H1 (cell line): ENCODE measurements at regions not wholly inside any gene's neighbourhood (a gene's known extent, or its start where the extent isn't known, plus 50 kb on each side); places are given as distances from the start of the nearest gene placed in this dataset.

Experiments
- CTCF ChIA-PET: fragments of 300-600 bp; sonication (Branson Sonifier 250); formaldehyde crosslinking; loops from one replicate; lab custom pipeline; 2021; ENCODE audit not compliant: partially characterized antibody; lab: Charles Lee
- POLR2A ChIA-PET: fragments of 300-600 bp; sonication (Branson Sonifier 250); formaldehyde crosslinking; loops from one replicate; lab custom pipeline; 2021; ENCODE audit warnings: inconsistent platforms; ENCODE audit not compliant: partially characterized antibody; lab: Charles Lee
- DNase-seq, 2 experiments: peaks; one replicate each; pipeline versions ENCODE4 v3.0.0 to v3.0.0-alpha.2; 2010 to 2022; ENCODE audit warnings: low spot score in 2 of 2, low read depth in 1 of 2, mixed read lengths in 1 of 2
- FAIRE-seq: peaks from 2 replicates; lab custom pipeline; 2011; peaks lifted over from hg19 to GRCh38; lab: Jason Lieb, UNC
- H2AFZ ChIP-seq: 2 replicates; pipeline ENCODE4 v1.8.1; 2012; ENCODE audit warnings: low read length, inconsistent platforms
- H2AK5ac ChIP-seq: 2 replicates; pipeline ENCODE4 v1.6.1; 2013; ENCODE audit warnings: low read depth, low read length
- H2BK120ac ChIP-seq: replicated peaks from 2 replicates; pipeline ENCODE3; 2013; ENCODE audit warnings: low read depth, low read length, inconsistent platforms
- H2BK12ac ChIP-seq: 2 replicates; pipeline ENCODE4 v1.6.1; 2013; ENCODE audit warnings: low read depth, low read length
- H2BK15ac ChIP-seq: 2 replicates; pipeline ENCODE4 v1.6.1; 2013; ENCODE audit warnings: low read length
- H2BK20ac ChIP-seq: 2 replicates; pipeline ENCODE4 v1.6.1; 2013; ENCODE audit warnings: low read length
- H2BK5ac ChIP-seq: 2 replicates; pipeline ENCODE4 v1.6.1; 2013; ENCODE audit warnings: low read depth, low read length
- H3K14ac ChIP-seq: 2 replicates; pipeline ENCODE4 v1.6.1; 2013; ENCODE audit warnings: inconsistent platforms; ENCODE audit not compliant: insufficient read length
- H3K18ac ChIP-seq: 2 replicates; pipeline ENCODE4 v1.6.1; 2013; ENCODE audit warnings: low read length; ENCODE audit errors: extremely low read depth
- H3K23ac ChIP-seq: 2 replicates; pipeline ENCODE4 v1.6.1; 2013; ENCODE audit warnings: inconsistent platforms; ENCODE audit not compliant: insufficient read length
- H3K23me2 ChIP-seq: 2 replicates; pipeline ENCODE4 v1.6.1; 2013; ENCODE audit warnings: low read depth, low read length
- H3K27ac ChIP-seq: 2 replicates; pipeline ENCODE4 v1.6.1; 2011; ENCODE audit warnings: low read depth, low read length, inconsistent platforms
- H3K27me3 ChIP-seq, 4 experiments: replicated peaks in 1 of 4; 1 replicate in 1 of 4; 2 replicates in 3 of 4; pipeline versions ENCODE4 v1.6.1 to v1.8.1; 2011 to 2013; ENCODE audit warnings: low read length in 3 of 4, mild to moderate bottlenecking in 3 of 4, inconsistent platforms in 2 of 4, mixed read lengths in 2 of 4, moderate library complexity in 1 of 4; ENCODE audit not compliant: control insufficient read depth in 3 of 4, insufficient read depth in 3 of 4; ENCODE audit errors: extremely low read depth in 1 of 4
- H3K36me3 ChIP-seq, 4 experiments: 2 replicates each; pipeline versions ENCODE4 v1.6.1 to v1.8.1; 2011 to 2013; ENCODE audit warnings: mild to moderate bottlenecking in 4 of 4, low read length in 3 of 4, moderate library complexity in 2 of 4, control low read depth in 1 of 4, inconsistent platforms in 1 of 4; ENCODE audit not compliant: insufficient read depth in 4 of 4, control insufficient read depth in 2 of 4
- H3K4ac ChIP-seq: replicated peaks from 2 replicates; pipeline ENCODE3; 2013; ENCODE audit warnings: low read length, low read depth, mixed read lengths, inconsistent platforms; ENCODE audit not compliant: insufficient read length
- H3K4me1 ChIP-seq, 4 experiments: replicated peaks in 1 of 4; 1 replicate in 1 of 4; 2 replicates in 3 of 4; pipeline versions ENCODE4 v1.6.1 to v1.8.1; 2011 to 2013; ENCODE audit warnings: low read length in 3 of 4, inconsistent platforms in 2 of 4, mixed read lengths in 1 of 4; ENCODE audit not compliant: insufficient read depth in 4 of 4, control insufficient read depth in 3 of 4
- H3K4me2 ChIP-seq, 2 experiments: 2 replicates each; pipeline versions ENCODE4 v1.6.1 to v1.8.1; 2011 to 2013; ENCODE audit warnings: low read depth in 2 of 2, low read length in 2 of 2, control low read depth in 1 of 2, inconsistent platforms in 1 of 2, mild to moderate bottlenecking in 1 of 2; ENCODE audit not compliant: insufficient read depth in 1 of 2
- H3K4me3 ChIP-seq, 4 experiments: fragments of 200-600, 300-600 bp in 1 of 4; sonication (generic), shearing (Covaris generic), sonication (Bioruptor Twin) in 1 of 4; 2 replicates each; pipeline versions ENCODE4 v1.5.1 to v1.8.1; 2011 to 2016; ENCODE audit warnings: low read length in 4 of 4, low read depth in 3 of 4, control low read depth in 2 of 4, inconsistent platforms in 2 of 4, mild to moderate bottlenecking in 2 of 4, mixed read lengths in 1 of 4, moderate library complexity in 1 of 4; ENCODE audit not compliant: insufficient read depth in 2 of 4; ENCODE audit errors: extremely low read depth in 1 of 4
- H3K56ac ChIP-seq: replicated peaks from 2 replicates; pipeline ENCODE3; 2013; ENCODE audit warnings: low read depth, mild to moderate bottlenecking, mixed read lengths, low read length, inconsistent platforms; ENCODE audit not compliant: insufficient read length
- H3K79me1 ChIP-seq: 2 replicates; pipeline ENCODE4 v1.6.1; 2013; ENCODE audit warnings: low read depth, low read length, control low read depth
- H3K79me2 ChIP-seq, 2 experiments: 2 replicates each; pipeline versions ENCODE4 v1.6.1 to v1.8.1; 2012 to 2013; ENCODE audit warnings: low read length in 2 of 2, mild to moderate bottlenecking in 2 of 2, inconsistent platforms in 1 of 2; ENCODE audit not compliant: insufficient read depth in 2 of 2, control insufficient read depth in 1 of 2
- H3K9ac ChIP-seq, 4 experiments: replicated peaks in 1 of 4; 1 replicate in 1 of 4; 2 replicates in 3 of 4; pipeline versions ENCODE4 v1.6.1 to v1.8.1; 2011 to 2013; ENCODE audit warnings: low read depth in 3 of 4, low read length in 3 of 4, control low read depth in 2 of 4, mild to moderate bottlenecking in 2 of 4, moderate library complexity in 2 of 4, inconsistent platforms in 1 of 4; ENCODE audit errors: extremely low read depth in 1 of 4
- H3K9me3 ChIP-seq, 2 experiments: 2 replicates each; pipeline versions ENCODE4 v1.6.1 to v1.8.1; 2012 to 2013; ENCODE audit warnings: mild to moderate bottlenecking in 2 of 2, moderate library complexity in 2 of 2, control low read depth in 1 of 2, inconsistent platforms in 1 of 2, low read depth in 1 of 2, low read length in 1 of 2, mixed read lengths in 1 of 2; ENCODE audit not compliant: insufficient read depth in 2 of 2
- H4K20me1 ChIP-seq, 2 experiments: replicated peaks in 1 of 2; 2 replicates each; pipeline versions ENCODE3 to v1.8.1; 2011 to 2013; ENCODE audit warnings: inconsistent platforms in 2 of 2, low read length in 2 of 2, mild to moderate bottlenecking in 1 of 2; ENCODE audit not compliant: insufficient read depth in 2 of 2, control insufficient read depth in 1 of 2
- H4K5ac ChIP-seq: 2 replicates; pipeline ENCODE4 v1.6.1; 2013; ENCODE audit warnings: low read length, low read depth, mixed read lengths, inconsistent platforms; ENCODE audit not compliant: insufficient read length
- H4K8ac ChIP-seq: 2 replicates; pipeline ENCODE4 v1.8.0; 2013; ENCODE audit warnings: mild to moderate bottlenecking, moderate library complexity, low read length, inconsistent platforms; ENCODE audit not compliant: insufficient read depth; ENCODE audit errors: extremely low read depth
- H4K91ac ChIP-seq: replicated peaks from 2 replicates; pipeline ENCODE3; 2013; ENCODE audit warnings: low read length, mixed read lengths, inconsistent platforms; ENCODE audit not compliant: insufficient read length
- HDAC2 ChIP-seq, 2 experiments: fragments of 300-600 bp in 1 of 2; sonication (generic) in 1 of 2; IDR thresholded peaks; 2 replicates each; pipeline ENCODE4 v1.6.1; 2011 to 2012; ENCODE audit warnings: low read depth in 2 of 2, low read length in 2 of 2, mild to moderate bottlenecking in 2 of 2, moderate library complexity in 2 of 2, borderline replicate concordance in 1 of 2, inconsistent platforms in 1 of 2
- SP4 ChIP-seq: IDR thresholded peaks from 2 replicates; pipeline ENCODE4 v1.6.1; 2012; ENCODE audit warnings: low read length, inconsistent platforms
- WGBS, 2 experiments: shearing (Covaris generic) in 1 of 2; methylation state at CpG; one replicate each; pipeline versions ENCODE4 v1.1.6 to v1.1.7; 2013 to 2015; ENCODE audit warnings: low lambda C conversion rate in 2 of 2, mixed read lengths in 2 of 2, inconsistent platforms in 1 of 2, low coverage in 1 of 2, missing lambda C conversion rate in 1 of 2; ENCODE audit not compliant: insufficient replicate concordance in 2 of 2, insufficient coverage in 1 of 2, insufficient read length in 1 of 2; ENCODE audit errors: extremely low coverage in 1 of 2, missing lambda C conversion rate in 1 of 2; 5-methylcytosine and 5-hydroxymethylcytosine counted together

DNA sequence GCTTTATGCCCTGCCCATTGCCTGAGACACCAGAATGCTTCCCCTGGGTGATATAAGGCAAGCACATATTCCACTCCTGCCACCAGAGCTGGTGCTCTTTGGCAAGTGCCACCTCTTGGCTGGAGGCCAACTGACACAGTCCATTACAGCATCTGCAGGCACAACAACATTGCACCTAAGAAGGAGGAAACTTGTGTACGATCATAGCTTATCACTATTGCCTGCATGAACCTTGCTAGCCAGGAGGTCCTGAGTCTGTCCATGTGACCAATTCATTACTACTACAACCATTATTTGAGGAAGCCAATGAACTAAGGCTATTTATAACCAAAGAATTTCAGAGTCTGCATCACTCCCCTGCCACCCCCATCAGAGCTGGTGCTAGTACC is 119.8 kb upstream of the SCAF11 start:
- no peaks in the 10 kb centered on the region for H3K27me3 ChIP-seq
- H2AFZ ChIP-seq = no peak overlapping the region
- H3K4me2 ChIP-seq = no peak overlapping the region
- no peak overlapping the region for H3K23ac ChIP-seq
- H2AK5ac ChIP-seq = no peak overlapping the region
- no peak overlapping the region for H2BK120ac ChIP-seq
- no peaks in the 10 kb centered on the region for H3K79me1 ChIP-seq
- FAIRE-seq (no peak), DNase-seq (no peak)
- H2BK5ac ChIP-seq = no peak overlapping the region
- H3K4ac ChIP-seq = no peak overlapping the region
- 0 out of 2 replicates have a peak overlapping the region, but pooled peaks have one; percentile 43 for H2BK12ac ChIP-seq
- H3K14ac ChIP-seq = no peak overlapping the region
- no peak overlapping the region for H4K91ac ChIP-seq
- no peaks in the 10 kb centered on the region for H3K36me3 ChIP-seq
- no peak overlapping the region for H3K18ac ChIP-seq
- H3K79me2 ChIP-seq = no peaks in the 10 kb centered on the region
- no peak overlapping the region for H3K9ac ChIP-seq
- H2BK20ac ChIP-seq = no peak overlapping the region
- H4K8ac ChIP-seq = peak overlapping the region; percentile 48; the same call in 1 of the 2 replicates
- H2BK15ac ChIP-seq = no peak overlapping the region
- no peaks in the 10 kb centered on the region for H3K23me2 ChIP-seq
- H4K5ac ChIP-seq = no peak overlapping the region
- no peak overlapping the region for H3K56ac ChIP-seq
- 78% methylated on average over 1 of the region's 1 CpG; no CpG with 5 or more reads in 1 of the 2 experiments for WGBS, 2 experiments
- H3K9me3 ChIP-seq = peaks cover 0 to 2% of the 10 kb centered on the region in 2 experiments; a peak in 2 of 4 replicates
- TF ChIP-seq SP4 (no peak), HDAC2 (IDR thresholded peaks at IDR 0.05; ENCODE audit: borderline replicate concordance in 1 of 2, low read depth in 2 of 2, low read length in 2 of 2) (no peak)
- H4K20me1 ChIP-seq = no peaks in the 10 kb centered on the region
- POLR2A ChIA-PET = interaction anchor here (1.3 kb wide), 1 partner anchor 262 kb away, joined by 3 read pairs; no protein-coding TSS in a partner anchor
- H3K27ac ChIP-seq = no peak overlapping the region
- CTCF ChIA-PET = interaction anchor here (1.2 to 2.5 kb wide), 3 partner anchors 15 to 38 kb away, joined by 3 to 14 read pairs (median 6); no protein-coding TSS in a partner anchor
- no peaks in the 10 kb centered on the region for H3K4me1 ChIP-seq
- no peak overlapping the region for H3K4me3 ChIP-seq
